Upper lobe of right lung (tissue), 1 donor: ENCODE measurements at regions not wholly inside any gene's neighbourhood (a gene's known extent, or its start where the extent isn't known, plus 50 kb on each side); places are given as distances from the start of the nearest gene placed in this dataset.

Experiments
- ATAC-seq: fragments of 200-7000 bp; cut with Tn5 transposase; one replicate; pipeline ENCODE4 v1.9.1; 2020; ENCODE audit warnings: mild to moderate bottlenecking, moderate library complexity
- DNase-seq: peaks from one replicate; pipeline ENCODE4 v3.0.0-alpha.2; 2020
- H3K27ac ChIP-seq: fragments of 200-600 bp; one replicate; pipeline ENCODE4 v1.8.0; 2022
- H3K27me3 ChIP-seq: fragments of 200-600 bp; one replicate; pipeline ENCODE4 v1.8.0; 2022; ENCODE audit warnings: mild to moderate bottlenecking
- H3K36me3 ChIP-seq: fragments of 200-600 bp; one replicate; pipeline ENCODE4 v1.8.0; 2022
- H3K4me1 ChIP-seq: fragments of 200-600 bp; one replicate; pipeline ENCODE4 v1.8.0; 2022
- H3K4me3 ChIP-seq: fragments of 200-600 bp; one replicate; pipeline ENCODE4 v1.8.0; 2022; ENCODE audit warnings: mild to moderate bottlenecking
- H3K9me3 ChIP-seq: fragments of 200-600 bp; one replicate; pipeline ENCODE4 v1.8.0; 2022
- CTCF ChIP-seq: fragments of 200-600 bp; IDR thresholded peaks from one replicate; pipeline ENCODE4 v1.8.0; 2022; ENCODE audit warnings: antibody characterized with exemption
- intact Hi-C: fragments of 100-400 bp; cut with DNase I; formaldehyde crosslinking; loops from one replicate; pipeline ENCODE4 v1.11.0; 2022
- donor health status: DM: no; HTN: yes; CAD: no; lungs with severe emphysema.

GRCh38 chr5:1707467-1707866, 92.2 kb downstream of the MRPL36 start:
- H3K36me3 ChIP-seq = no peaks in the 10 kb centered on the region
- no peak overlapping the region for H3K27ac ChIP-seq
- no peak for TF ChIP-seq CTCF
- H3K4me1 ChIP-seq = no peaks in the 10 kb centered on the region
- H3K27me3 ChIP-seq = peaks cover 16% of the 10 kb centered on the region
- intact Hi-C loops = no loop called here
- H3K9me3 ChIP-seq = no peaks in the 10 kb centered on the region
- no peak overlapping the region for H3K4me3 ChIP-seq
- no peak for DNase-seq
- ATAC-seq = no peak

GRCh38 chr5:1706428-1706827, 93.2 kb downstream of the MRPL36 start:
- Histone ChIP-seq H3K9me3 (no peaks in the 10 kb centered on the region), H3K4me1 (no peaks in the 10 kb centered on the region), H3K27me3 (peaks cover 16% of the 10 kb centered on the region), H3K4me3 (no peak overlapping the region), H3K36me3 (no peaks in the 10 kb centered on the region), H3K27ac (no peak overlapping the region)
- DNase-seq (no peak), ATAC-seq (no peak)
- TF ChIP-seq CTCF = no peak
- intact Hi-C loops = no loop called here

- no peaks in the 10 kb centered on the region for H3K36me3 ChIP-seq
- no peak for TF ChIP-seq CTCF
- H3K27me3 ChIP-seq = peaks cover 16% of the 10 kb centered on the region
- ATAC-seq (no peak), DNase-seq (no peak)
- H3K27ac ChIP-seq = no peak overlapping the region
- H3K4me1 ChIP-seq = no peaks in the 10 kb centered on the region
- H3K4me3 ChIP-seq = no peak overlapping the region
- intact Hi-C loops = no loop called here
- no peaks in the 10 kb centered on the region for H3K9me3 ChIP-seq
These were observed 93.6 kb downstream of the MRPL36 start for GRCh38 chr5:1706021-1706420.

- H3K27me3 ChIP-seq = peaks cover 12% of the 10 kb centered on the region
- TF ChIP-seq CTCF = no peak
- no peaks in the 10 kb centered on the region for H3K4me1 ChIP-seq
- H3K36me3 ChIP-seq = no peaks in the 10 kb centered on the region
- ATAC-seq (no peak), DNase-seq (no peak)
- no peaks in the 10 kb centered on the region for H3K9me3 ChIP-seq
- intact Hi-C loops = no loop called here
- H3K4me3 ChIP-seq = no peak overlapping the region
- no peak overlapping the region for H3K27ac ChIP-seq
These were observed 95.0 kb downstream of the MRPL36 start for GRCh38 chr5:1704676-1705075.

GRCh38 chr5:1704266-1704665, 95.4 kb downstream of the MRPL36 start:
- ATAC-seq (no peak), DNase-seq (no peak)
- no peaks in the 10 kb centered on the region for H3K36me3 ChIP-seq
- no peak overlapping the region for H3K27ac ChIP-seq
- intact Hi-C loops = no loop called here
- no peak for TF ChIP-seq CTCF
- no peaks in the 10 kb centered on the region for H3K9me3 ChIP-seq
- no peak overlapping the region for H3K4me3 ChIP-seq
- H3K27me3 ChIP-seq = peaks cover 11% of the 10 kb centered on the region
- no peaks in the 10 kb centered on the region for H3K4me1 ChIP-seq

GRCh38 chr5:1703352-1704050, 96.1 kb downstream of the MRPL36 start:
- intact Hi-C loops = no loop called here
- DNase-seq (no peak), ATAC-seq (peak; percentile 12)
- H3K27ac ChIP-seq = no peak overlapping the region
- H3K4me1 ChIP-seq = no peaks in the 10 kb centered on the region
- no peaks in the 10 kb centered on the region for H3K9me3 ChIP-seq
- no peak overlapping the region for H3K4me3 ChIP-seq
- no peak for TF ChIP-seq CTCF
- H3K27me3 ChIP-seq = peaks cover 10% of the 10 kb centered on the region
- no peaks in the 10 kb centered on the region for H3K36me3 ChIP-seq
